Small intestine (tissue), 7 donors: ENCODE measurements at regions not wholly inside any gene's neighbourhood (a gene's known extent, or its start where the extent isn't known, plus 50 kb on each side); places are given as distances from the start of the nearest gene placed in this dataset.

Source experiments
- DNase-seq, 2 donors: peaks; one replicate each; pipeline versions ENCODE4 v3.0.0 to v3.0.0-alpha.2; 2013
- FAIRE-seq: peaks from 2 replicates; lab custom pipeline; 2012; peaks lifted over from hg19 to GRCh38; lab: Jason Lieb, UNC
- H3K27ac ChIP-seq, 3 donors: one replicate each; pipeline ENCODE4 v1.5.1; 2013; ENCODE audit warnings: low read length in 2 of 3, mild to moderate bottlenecking in 2 of 3, control low read depth in 1 of 3, inconsistent platforms in 1 of 3, low read depth in 1 of 3, moderate library complexity in 1 of 3
- H3K27me3 ChIP-seq, 3 donors: one replicate each; pipeline ENCODE4 v1.6.1; 2013; ENCODE audit warnings: low read length in 3 of 3, inconsistent platforms in 1 of 3; ENCODE audit not compliant: control insufficient read depth in 3 of 3, insufficient read depth in 3 of 3
- H3K36me3 ChIP-seq, 3 donors: one replicate each; pipeline ENCODE4 v1.6.1; 2013; ENCODE audit warnings: low read length in 3 of 3, inconsistent platforms in 1 of 3, low read depth in 1 of 3, mild to moderate bottlenecking in 1 of 3, moderate library complexity in 1 of 3; ENCODE audit not compliant: control insufficient read depth in 3 of 3, insufficient read depth in 2 of 3
- H3K4me1 ChIP-seq, 3 donors: one replicate each; pipeline ENCODE4 v1.6.1; 2013; ENCODE audit warnings: low read length in 2 of 3, inconsistent platforms in 1 of 3, low read depth in 1 of 3, mild to moderate bottlenecking in 1 of 3, moderate library complexity in 1 of 3; ENCODE audit not compliant: control insufficient read depth in 3 of 3, insufficient read depth in 2 of 3
- H3K4me3 ChIP-seq, 3 donors: one replicate each; pipeline ENCODE4 v1.5.1; 2013; ENCODE audit warnings: low read length in 3 of 3, control low read depth in 1 of 3, inconsistent platforms in 1 of 3, low read depth in 1 of 3, mild to moderate bottlenecking in 1 of 3, moderate library complexity in 1 of 3
- H3K9me3 ChIP-seq, 2 donors: one replicate each; pipeline ENCODE4 v1.6.1; 2013; ENCODE audit warnings: low read depth in 1 of 2, low read length in 1 of 2; ENCODE audit not compliant: control insufficient read depth in 2 of 2, insufficient read depth in 1 of 2
- WGBS, 3 donors: extraction: QIAGEN DNeasy Blood & Tissue Kit; methylation state at CpG; one replicate each; pipeline ENCODE4 v1.1.7; 2013; 5-methylcytosine and 5-hydroxymethylcytosine counted together
- donor health status: healthy with polysubstance abuse.
- donor health status: control.
- donor health status: control.
- donor health status: Bipolar disorder and iron deficiency.
- donor health status: healthy.

GRCh38 chr5:112525217-112525616 is 106.1 kb upstream of the EPB41L4A start:
- WGBS, 3 donors: 91 to 96% (median 91%) methylated on average over 6 of the region's 6 CpGs

GRCh38 chr5:112528928-112529327 is 109.9 kb upstream of the EPB41L4A start:
- 88 to 95% (median 94%) methylated on average over 5 of the region's 5 CpGs for WGBS, 3 donors
- no peak for FAIRE-seq

More at GRCh38 chr5:112525217-112525616, 106.1 kb upstream of the EPB41L4A start:
- Histone ChIP-seq H3K27me3 (no peaks in the 10 kb centered on the region), H3K4me3 (no peak overlapping the region), H3K27ac (no peak overlapping the region), H3K9me3 (no peaks in the 10 kb centered on the region), H3K4me1 (peaks cover 0 to 2% (median 0%) of the 10 kb centered on the region in 3 donors), H3K36me3 (no peaks in the 10 kb centered on the region)
- DNase-seq: no peak
- no peak for FAIRE-seq

GRCh38 chr5:112529525-112529924 is 110.4 kb upstream of the EPB41L4A start:
- no peak for FAIRE-seq

More at GRCh38 chr5:112528928-112529327, 109.9 kb upstream of the EPB41L4A start:
- Histone ChIP-seq H3K4me1 (no peaks in the 10 kb centered on the region), H3K36me3 (no peaks in the 10 kb centered on the region), H3K27ac (no peak overlapping the region), H3K4me3 (no peak overlapping the region), H3K27me3 (no peaks in the 10 kb centered on the region), H3K9me3 (no peaks in the 10 kb centered on the region)
- DNase-seq: no peak

GRCh38 chr5:112532654-112533360 is 113.7 kb upstream of the EPB41L4A start:
- Histone ChIP-seq H3K27ac (no peak overlapping the region), H3K36me3 (no peaks in the 10 kb centered on the region), H3K4me3 (no peak overlapping the region), H3K9me3 (no peaks in the 10 kb centered on the region), H3K4me1 (no peaks in the 10 kb centered on the region), H3K27me3 (no peaks in the 10 kb centered on the region)
- DNase-seq: no peak
- no peak for FAIRE-seq
- WGBS, 3 donors: 78 to 81% (median 80%) methylated on average over 5 of the region's 5 CpGs

More at GRCh38 chr5:112529525-112529924, 110.4 kb upstream of the EPB41L4A start:
- Histone ChIP-seq H3K4me1 (no peaks in the 10 kb centered on the region), H3K9me3 (no peaks in the 10 kb centered on the region), H3K36me3 (no peaks in the 10 kb centered on the region), H3K27me3 (no peaks in the 10 kb centered on the region), H3K27ac (no peak overlapping the region), H3K4me3 (no peak overlapping the region)
- WGBS, 3 donors: 36 to 44% (median 42%) methylated on average over 5 of the region's 5 CpGs
- DNase-seq: peak in 1 of 2 donors; percentile 22

GRCh38 chr5:112533362-112533761 is 114.3 kb upstream of the EPB41L4A start:
- Histone ChIP-seq H3K4me1 (no peaks in the 10 kb centered on the region), H3K27ac (no peak overlapping the region), H3K9me3 (no peaks in the 10 kb centered on the region), H3K27me3 (no peaks in the 10 kb centered on the region), H3K36me3 (no peaks in the 10 kb centered on the region), H3K4me3 (no peak overlapping the region)
- peak; percentile 29 to 89 for DNase-seq
- 8 to 25% (median 9%) methylated on average over 1 of the region's 1 CpG for WGBS, 3 donors
- no peak for FAIRE-seq

GRCh38 chr5:112534067-112534583 is 115.0 kb upstream of the EPB41L4A start:
- no peaks in the 10 kb centered on the region for H3K27me3 ChIP-seq
- H3K27ac ChIP-seq: no peak overlapping the region
- no peaks in the 10 kb centered on the region for H3K9me3 ChIP-seq
- H3K4me3 ChIP-seq: no peak overlapping the region
- H3K4me1 ChIP-seq: no peaks in the 10 kb centered on the region
- FAIRE-seq (no peak), DNase-seq (no peak)
- no peaks in the 10 kb centered on the region for H3K36me3 ChIP-seq
- WGBS, 3 donors: 57 to 83% (median 57%) methylated on average over 1 of the region's 1 CpG

- no peak for FAIRE-seq
Observed at GRCh38 chr5:112534611-112535255, 115.7 kb upstream of the EPB41L4A start.

GRCh38 chr5:112535356-112535755 is 116.3 kb upstream of the EPB41L4A start:
- Histone ChIP-seq H3K27me3 (no peaks in the 10 kb centered on the region), H3K36me3 (no peaks in the 10 kb centered on the region), H3K4me3 (no peak overlapping the region), H3K4me1 (no peaks in the 10 kb centered on the region), H3K27ac (no peak overlapping the region), H3K9me3 (no peaks in the 10 kb centered on the region)
- DNase-seq: no peak
- WGBS, 3 donors: 62 to 70% (median 68%) methylated on average over 2 of the region's 2 CpGs
- FAIRE-seq: no peak

More at GRCh38 chr5:112534611-112535255, 115.7 kb upstream of the EPB41L4A start:
- no peak overlapping the region for H3K4me3 ChIP-seq
- no peaks in the 10 kb centered on the region for H3K27me3 ChIP-seq
- DNase-seq: no peak
- no peaks in the 10 kb centered on the region for H3K36me3 ChIP-seq
- no peaks in the 10 kb centered on the region for H3K4me1 ChIP-seq
- no peaks in the 10 kb centered on the region for H3K9me3 ChIP-seq
- no peak overlapping the region for H3K27ac ChIP-seq
- 76 to 86% (median 83%) methylated on average over 4 of the region's 4 CpGs for WGBS, 3 donors
